DMS153 treated with DMSO at 0.1 percent for 48 hours (cell line): ENCODE measurements at regions not wholly inside any gene's neighbourhood (a gene's known extent, or its start where the extent isn't known, plus 50 kb on each side); places are given as distances from the start of the nearest gene placed in this dataset.

Experiments
- DNase-seq: peaks from one replicate; lab custom pipeline; 2025; ENCODE audit not compliant: unreplicated experiment; lab: John Stamatoyannopoulos, UW

DNA sequence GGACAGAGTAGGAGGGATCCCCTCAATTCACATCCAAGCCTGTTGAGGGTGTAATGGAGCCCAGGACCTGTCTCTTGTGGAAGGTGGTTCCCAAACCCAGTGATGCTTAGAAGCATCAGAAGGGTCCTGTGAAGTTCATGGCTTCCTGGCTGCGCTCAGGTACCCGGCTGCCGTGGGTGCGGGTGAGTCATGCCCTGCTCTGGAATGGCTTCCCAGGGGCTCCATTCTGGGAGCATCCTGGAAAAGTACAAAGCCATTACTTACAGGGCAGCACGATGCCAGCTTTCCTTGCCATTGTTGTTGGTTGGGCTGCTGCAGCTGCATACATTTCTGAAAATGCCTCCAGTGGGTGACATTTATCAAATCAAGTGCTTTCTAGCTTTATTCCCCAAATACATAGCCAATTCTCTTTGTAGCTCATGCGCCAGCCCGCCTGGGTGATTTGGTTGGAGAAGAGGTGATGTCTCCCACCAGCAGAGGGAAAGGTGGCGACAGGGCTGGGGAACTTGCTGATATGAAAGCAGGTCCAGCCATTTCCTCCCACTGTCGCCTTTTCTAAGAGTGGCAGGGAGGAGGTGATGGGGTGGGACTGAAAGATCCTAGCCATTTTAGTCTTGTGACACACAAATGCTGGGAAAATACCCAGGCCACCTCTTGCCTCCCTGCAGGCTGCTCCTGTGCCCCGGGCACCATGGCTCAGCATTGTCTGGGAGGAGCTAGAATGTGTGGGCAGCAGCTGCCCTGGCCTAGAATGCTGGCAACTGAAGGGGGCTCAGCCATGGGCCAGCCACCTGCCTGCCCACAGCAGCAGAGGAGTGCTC lies 65.9 kb upstream of the HPCAL1 start:
- DNase-seq = no peak

- no peak for DNase-seq
These were observed 65.0 kb upstream of the HPCAL1 start for GRCh38 chr2:10237392-10238321.

DNA sequence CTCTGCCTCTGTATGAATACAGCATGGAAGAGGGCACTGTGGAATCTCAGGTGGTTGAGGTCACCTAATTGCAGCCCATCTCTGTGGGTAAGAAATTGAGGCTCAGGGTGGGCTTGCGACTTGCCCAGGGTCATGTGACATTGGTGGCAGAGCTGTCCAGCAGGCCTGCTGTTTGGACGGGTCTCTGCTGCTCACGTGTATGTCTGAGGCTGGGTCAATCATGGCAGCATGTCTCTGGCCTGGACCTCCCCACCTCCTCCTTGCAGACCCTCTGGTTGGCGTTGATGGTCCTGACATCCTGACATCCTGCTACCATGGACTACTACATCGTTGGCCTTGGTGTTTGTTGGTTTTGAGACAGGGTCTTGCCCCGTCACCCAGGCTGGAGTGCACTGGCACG lies 64.3 kb upstream of the HPCAL1 start:
- no peak for DNase-seq

GRCh38 chr2:10238991-10239485 lies 63.7 kb upstream of the HPCAL1 start:
- no peak for DNase-seq

- DNase-seq = no peak
These were observed 63.1 kb upstream of the HPCAL1 start for GRCh38 chr2:10239561-10239967.

DNA sequence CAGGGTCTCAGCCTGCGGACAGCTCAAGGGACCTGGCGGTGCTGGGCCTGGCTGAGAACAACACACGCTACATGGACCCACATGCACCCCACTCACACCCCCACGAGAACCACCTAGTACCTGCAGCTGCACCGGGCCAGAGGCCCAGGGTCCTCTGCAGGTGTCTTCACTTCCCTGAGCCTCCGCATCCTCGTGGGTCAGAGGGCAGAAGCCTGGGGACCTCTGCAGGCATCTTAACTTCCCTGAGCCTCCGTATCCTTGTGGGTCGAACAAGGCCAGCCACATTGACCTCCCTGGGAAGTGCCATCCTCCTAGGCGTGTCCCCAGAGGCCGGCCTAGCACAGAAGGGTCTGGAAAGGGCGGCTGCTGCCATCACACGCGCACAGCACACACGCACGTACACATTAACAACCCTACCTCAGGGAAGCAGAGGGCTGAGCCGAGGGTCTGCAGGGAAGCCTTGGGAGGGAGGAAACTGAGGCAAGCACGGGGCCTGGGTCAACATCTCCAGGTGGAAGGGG lies 62.5 kb upstream of the HPCAL1 start:
- DNase-seq = no peak

DNA sequence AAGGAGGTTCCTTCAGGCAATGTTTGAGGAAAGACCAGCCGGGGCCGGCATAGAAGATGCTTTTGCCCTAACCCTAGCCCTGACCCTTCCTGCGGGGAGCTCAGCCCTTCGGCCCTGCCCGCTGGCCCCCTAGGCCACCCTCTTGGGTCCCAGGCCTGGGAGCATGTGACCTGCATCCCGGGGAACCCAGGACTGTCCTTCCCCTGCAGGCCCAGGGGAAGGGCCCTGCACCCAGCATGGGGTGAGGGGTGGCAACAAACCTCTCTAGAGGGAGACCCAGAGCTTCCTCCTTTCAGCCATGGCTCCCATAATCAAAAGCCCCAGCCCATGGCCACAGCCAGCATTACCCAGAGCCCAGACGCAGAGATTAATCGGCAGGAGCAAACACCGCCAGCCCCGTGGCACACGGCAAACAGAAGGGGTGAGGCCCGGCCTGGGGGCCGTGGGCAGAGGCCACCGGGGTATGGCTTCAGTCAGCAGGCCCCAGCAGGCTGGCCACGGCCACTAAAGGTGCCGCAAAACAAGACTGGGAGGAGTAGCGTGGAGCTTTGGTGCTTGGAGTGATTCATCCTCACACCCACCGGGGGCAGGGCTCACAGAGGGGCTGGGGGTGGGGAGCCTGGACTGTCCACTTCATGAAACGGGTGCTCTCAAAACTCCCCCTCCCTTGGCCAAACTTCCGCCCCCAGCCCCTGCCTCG lies 61.6 kb upstream of the HPCAL1 start:
- no peak for DNase-seq

GRCh38 chr2:10241641-10242430 lies 60.9 kb upstream of the HPCAL1 start:
- DNase-seq = no peak

GRCh38 chr2:10242451-10242850 lies 60.3 kb upstream of the HPCAL1 start:
- DNase-seq = no peak

DNA sequence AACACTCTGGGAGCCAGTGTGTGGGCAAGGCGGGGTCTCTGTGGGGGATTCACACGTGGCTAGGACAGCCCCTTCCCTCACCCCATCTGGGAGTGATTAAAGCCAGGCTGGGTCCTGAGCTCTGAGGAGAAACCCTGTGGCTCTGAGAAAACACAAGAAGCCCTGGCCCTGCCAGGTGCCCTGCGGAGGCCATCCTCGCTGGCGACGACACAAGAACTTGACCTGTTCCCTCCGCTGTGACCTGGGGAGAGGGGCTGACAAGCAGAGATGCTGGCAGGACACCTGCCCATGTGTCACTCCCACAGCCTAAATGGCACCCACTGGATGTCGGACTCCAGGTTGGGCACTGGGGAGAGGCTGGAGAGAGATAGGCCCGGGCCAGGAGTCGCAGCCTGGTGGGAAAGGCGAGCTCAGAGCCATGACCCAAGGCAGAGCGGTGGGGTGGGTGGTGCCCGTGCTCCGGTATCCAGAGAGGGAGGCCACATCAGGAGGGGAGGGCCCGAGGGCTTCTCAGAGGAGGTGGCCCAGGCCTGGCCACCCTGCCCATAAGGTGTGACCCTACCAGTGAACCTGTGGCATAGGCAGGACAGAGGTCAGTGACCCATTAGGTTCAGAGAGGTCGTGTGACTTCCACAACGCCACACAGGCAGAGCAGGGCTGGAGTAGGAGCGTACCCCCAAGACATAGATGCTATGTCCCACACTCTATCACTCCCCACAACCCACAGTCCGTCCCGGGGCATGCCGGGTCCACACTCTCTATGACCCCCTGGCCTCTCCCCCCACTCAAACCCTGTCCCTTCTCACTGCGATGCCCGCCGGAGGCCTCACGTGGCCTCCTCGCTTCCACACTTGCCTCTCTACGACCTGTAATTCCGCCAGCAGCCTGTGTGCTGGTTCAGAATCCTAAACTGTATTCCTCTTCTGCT lies 59.4 kb upstream of the HPCAL1 start:
- no peak for DNase-seq

GRCh38 chr2:10243926-10244270 lies 58.8 kb upstream of the HPCAL1 start:
- DNase-seq = no peak

DNA sequence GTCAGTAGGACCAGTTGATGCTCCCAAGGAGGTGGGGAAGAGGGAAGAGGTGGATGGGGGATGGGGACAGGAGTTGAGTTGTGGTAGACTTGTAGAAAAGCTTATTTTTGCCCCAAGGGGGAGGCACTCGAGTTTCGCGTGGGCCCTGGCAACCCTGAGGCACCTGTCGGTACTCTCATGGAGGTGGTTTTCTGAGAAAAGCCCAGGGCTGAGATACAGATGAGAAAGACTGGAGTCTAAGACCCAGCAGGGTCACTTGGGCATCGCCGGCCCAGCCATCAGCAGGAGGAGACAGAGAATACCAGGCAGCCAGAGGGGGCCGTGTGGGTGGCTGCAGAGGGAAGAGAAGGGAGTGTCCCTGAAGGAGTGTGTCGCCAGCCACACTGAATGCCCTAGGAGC lies 57.7 kb upstream of the HPCAL1 start:
- DNase-seq = no peak

DNA sequence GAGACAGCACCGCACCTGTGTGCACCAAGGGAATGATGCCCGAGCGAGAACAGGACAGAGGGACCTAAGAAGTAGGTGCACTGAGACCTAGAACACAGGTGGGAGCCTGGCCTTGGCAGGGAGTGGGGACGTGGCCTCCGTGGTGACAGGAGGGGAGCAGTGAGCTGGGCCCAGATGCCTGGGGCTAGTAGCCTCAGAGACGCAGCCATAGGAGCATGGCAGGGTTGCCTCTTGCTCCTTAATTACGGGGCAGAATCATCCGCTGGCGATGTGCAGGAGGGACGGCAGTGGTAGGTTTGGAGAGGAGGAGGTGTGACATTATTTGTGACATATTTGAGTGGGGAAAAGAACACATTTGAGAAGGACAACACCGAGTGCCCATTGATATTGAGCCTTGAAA lies 57.0 kb upstream of the HPCAL1 start:
- DNase-seq = no peak

DNA sequence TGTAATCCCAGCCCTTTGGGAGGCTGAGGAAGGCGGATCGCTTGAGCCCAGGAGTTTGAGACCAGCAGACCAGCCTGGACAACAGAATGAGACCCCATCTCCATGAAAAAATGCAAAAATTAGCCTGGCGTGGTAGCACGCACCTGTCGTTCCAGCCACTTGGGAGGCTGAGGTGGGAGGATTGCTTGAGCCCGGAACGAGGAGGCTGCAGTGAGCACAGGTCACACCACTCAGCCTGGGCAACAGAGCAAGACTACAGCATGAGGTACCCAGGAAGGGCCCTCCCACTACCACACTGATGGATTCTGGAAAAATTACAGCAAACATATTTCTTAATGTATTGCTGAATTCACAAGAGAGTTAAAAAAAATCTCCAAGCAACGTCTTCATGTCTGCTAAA lies 56.3 kb upstream of the HPCAL1 start:
- no peak for DNase-seq

DNA sequence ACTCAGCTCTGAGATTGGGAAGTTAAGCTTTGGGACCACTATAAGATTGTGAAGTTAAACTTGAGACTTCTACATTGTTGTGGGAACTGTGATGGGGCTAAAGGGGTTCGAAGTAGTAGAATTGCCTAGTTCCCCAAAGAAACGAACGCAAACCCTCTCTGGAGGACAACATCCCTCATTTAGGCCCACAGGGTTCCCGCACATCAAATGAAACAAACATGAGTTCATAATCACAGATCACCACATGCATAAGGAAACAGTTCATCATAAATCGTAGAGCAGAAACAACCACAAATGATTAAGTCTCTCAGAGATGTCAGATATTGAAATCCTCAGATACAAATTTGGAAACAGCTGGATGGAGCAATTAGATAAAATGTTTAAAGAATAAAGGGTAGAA lies 55.9 kb upstream of the HPCAL1 start:
- DNase-seq = no peak

DNA sequence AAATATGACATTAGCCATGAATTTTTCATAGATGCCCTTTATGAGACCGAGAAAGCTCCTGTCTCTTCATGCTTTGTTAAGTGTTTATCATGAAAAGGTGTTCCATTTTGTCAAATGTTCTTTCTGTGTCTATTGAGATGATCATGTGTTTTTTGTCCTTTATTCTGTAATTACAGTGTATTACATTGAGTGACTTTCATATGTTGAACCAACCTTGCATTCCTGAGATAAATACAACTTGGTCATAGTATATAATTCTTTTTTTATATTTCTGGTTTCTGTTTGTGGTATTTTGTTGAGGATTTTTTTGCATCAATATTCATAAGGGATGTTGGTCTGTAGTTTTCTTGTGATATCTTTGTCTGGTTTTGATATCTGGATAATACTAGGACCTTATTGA lies 52.9 kb upstream of the HPCAL1 start:
- no peak for DNase-seq

DNA sequence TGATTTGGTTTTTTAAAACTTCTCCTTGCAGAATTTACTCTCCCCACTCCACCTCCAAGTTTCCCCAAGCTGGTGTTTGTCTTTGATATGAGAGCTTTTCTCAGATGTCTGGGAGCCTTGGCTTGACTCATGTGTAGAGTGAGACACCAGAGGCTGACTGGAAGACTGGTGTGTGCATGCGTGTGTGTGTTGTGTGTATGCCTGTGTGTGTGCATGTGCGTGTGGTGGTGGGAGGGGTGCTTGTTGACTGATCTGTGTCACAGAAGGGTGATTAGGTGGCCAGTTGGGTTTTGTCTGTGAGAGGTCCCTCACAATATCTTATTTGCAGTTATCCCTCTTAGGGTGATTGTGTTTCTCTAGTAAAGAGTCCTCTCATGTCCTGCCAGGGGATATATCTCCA lies 50.5 kb upstream of the HPCAL1 start:
- DNase-seq = no peak

- no peak for DNase-seq
These were observed 50.0 kb upstream of the HPCAL1 start for GRCh38 chr2:10252661-10253060.
